BLaER1 treated with 17β-estradiol and CSF1 and Interleukin-3, amounts not matched to agents 10 nM and 100 nM (cell line): ENCODE measurements at regions not wholly inside any gene's neighbourhood (a gene's known extent, or its start where the extent isn't known, plus 50 kb on each side); places are given as distances from the start of the nearest gene placed in this dataset.

Source experiments
- H3K27ac ChIP-seq, 11 experiments: shearing (Covaris generic); formaldehyde crosslinking; 2 replicates each; pipeline ENCODE4 v1.8.1; 2022
- H3K27me3 ChIP-seq, 11 experiments: shearing (Covaris generic); formaldehyde crosslinking; 2 replicates each; pipeline ENCODE4 v1.8.1; 2022
- H3K36me3 ChIP-seq, 11 experiments: shearing (Covaris generic); formaldehyde crosslinking; 2 replicates each; pipeline ENCODE4 v1.8.1; 2022
- H3K4me1 ChIP-seq, 10 experiments: shearing (Covaris generic); formaldehyde crosslinking; 2 replicates each; pipeline ENCODE4 v1.8.1; 2022
- H3K4me2 ChIP-seq, 11 experiments: shearing (Covaris generic); formaldehyde crosslinking; 2 replicates each; pipeline ENCODE4 v1.8.1; 2022
- H3K4me3 ChIP-seq, 10 experiments: shearing (Covaris generic); formaldehyde crosslinking; 2 replicates each; pipeline ENCODE4 v1.8.1; 2022
- H3K9ac ChIP-seq, 11 experiments: shearing (Covaris generic); formaldehyde crosslinking; 2 replicates each; pipeline ENCODE4 v1.8.1; 2022
- H3K9me3 ChIP-seq, 11 experiments: shearing (Covaris generic); formaldehyde crosslinking; replicated peaks in 1 of 11; 2 replicates each; pipeline ENCODE4 v1.8.1; 2022
- H4K20me1 ChIP-seq, 11 experiments: shearing (Covaris generic); formaldehyde crosslinking; 2 replicates each; pipeline ENCODE4 v1.8.1; 2022
- Cebpa-rat ChIP-seq, 11 experiments: shearing (Covaris generic); IDR thresholded peaks; 2 replicates each; pipeline ENCODE4 v1.8.1; 2022

DNA sequence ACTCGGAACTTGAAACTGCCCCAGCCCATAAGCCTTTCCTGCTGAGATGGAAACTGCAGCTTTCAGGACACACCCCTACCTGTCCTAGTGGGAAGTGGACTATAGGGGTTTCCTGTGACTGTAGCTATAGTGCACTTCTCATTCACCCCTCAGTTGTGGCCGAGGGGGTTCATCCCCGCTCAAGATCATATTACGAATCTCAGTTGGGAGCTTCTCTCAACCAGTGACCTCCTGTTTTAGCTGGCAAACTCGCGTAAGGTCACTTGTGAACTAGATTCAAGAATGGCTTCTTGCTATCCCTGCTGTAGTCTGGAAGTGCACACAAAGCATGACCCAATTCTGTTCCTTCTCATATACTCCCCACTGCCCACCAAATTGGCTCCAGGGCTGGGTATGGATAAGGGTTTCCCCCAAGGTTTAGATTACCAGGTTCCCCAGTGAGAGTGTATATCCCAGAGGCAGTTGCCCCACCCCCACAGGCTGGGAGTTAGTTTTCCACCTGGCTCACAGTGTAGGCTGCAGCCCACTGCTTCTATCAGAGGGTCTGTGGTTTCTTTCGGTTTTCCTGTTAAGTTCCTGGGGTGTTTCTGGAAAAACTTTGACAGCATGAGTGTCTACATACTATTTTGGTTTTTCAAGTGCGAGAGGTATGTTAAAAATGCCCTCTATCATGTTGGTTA is 812.9 kb downstream of the JRKL start:
- no peak for TF ChIP-seq Cebpa-rat (IDR thresholded peaks at IDR 0.05)
- Histone ChIP-seq H3K4me3 (no peak overlapping the region), H4K20me1 (no peaks in the 10 kb centered on the region)

GRCh38 chr11:97218011-97218410 is 828.2 kb downstream of the JRKL start:
- no peak overlapping the region for H3K4me2 ChIP-seq
- no peak for TF ChIP-seq Cebpa-rat (IDR thresholded peaks at IDR 0.05)

More for the DNA sequence above, 812.9 kb downstream of the JRKL start:
- no peaks in the 10 kb centered on the region for H3K36me3 ChIP-seq
- H3K9ac ChIP-seq = no peak overlapping the region
- peaks cover 0 to 3% (median 0%) of the 10 kb centered on the region in 10 experiments; a peak in 2 of 20 replicates for H3K4me1 ChIP-seq
- H3K9me3 ChIP-seq = no peaks in the 10 kb centered on the region
- no peak overlapping the region for H3K4me2 ChIP-seq
- H3K27ac ChIP-seq = no peak overlapping the region
- no peaks in the 10 kb centered on the region for H3K27me3 ChIP-seq

DNA sequence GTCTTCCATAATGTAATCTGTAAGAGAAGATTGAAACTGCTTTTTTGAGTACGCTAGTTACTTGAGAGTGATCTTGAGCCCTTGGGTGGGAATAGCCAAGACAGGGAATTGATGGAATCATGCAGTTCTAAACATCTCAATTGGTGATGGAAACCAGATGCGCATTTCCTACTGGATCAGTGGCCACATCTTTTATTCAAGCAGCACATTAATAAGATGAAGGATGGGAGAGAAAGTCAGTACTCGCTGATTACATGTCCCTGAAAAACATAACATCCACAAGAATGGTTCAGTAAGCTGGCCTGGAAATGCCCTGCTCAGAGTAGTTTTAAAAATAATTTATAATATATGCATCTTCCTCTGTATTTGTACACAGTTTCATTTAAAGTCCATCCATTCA is 833.8 kb downstream of the JRKL start:
- TF ChIP-seq Cebpa-rat (IDR thresholded peaks at IDR 0.05) = no peak
- Histone ChIP-seq H3K27ac (no peak overlapping the region), H3K4me2 (no peak overlapping the region), H3K4me1 (no peaks in the 10 kb centered on the region), H3K27me3 (no peaks in the 10 kb centered on the region), H3K4me3 (no peak overlapping the region), H4K20me1 (no peaks in the 10 kb centered on the region), H3K9me3 (no peaks in the 10 kb centered on the region), H3K9ac (no peak overlapping the region), H3K36me3 (no peaks in the 10 kb centered on the region)

More at GRCh38 chr11:97218011-97218410, 828.2 kb downstream of the JRKL start:
- H3K9ac ChIP-seq = no peak overlapping the region
- H3K27ac ChIP-seq = no peak overlapping the region
- no peak overlapping the region for H3K4me3 ChIP-seq
- H3K36me3 ChIP-seq = no peaks in the 10 kb centered on the region
- no peaks in the 10 kb centered on the region for H3K4me1 ChIP-seq
- no peaks in the 10 kb centered on the region for H4K20me1 ChIP-seq
- no peaks in the 10 kb centered on the region for H3K27me3 ChIP-seq
- H3K9me3 ChIP-seq = no peaks in the 10 kb centered on the region

- H3K4me3 ChIP-seq = no peak overlapping the region
- no peak overlapping the region for H3K27ac ChIP-seq
- no peaks in the 10 kb centered on the region for H3K36me3 ChIP-seq
- H3K4me1 ChIP-seq = no peaks in the 10 kb centered on the region
- H3K9me3 ChIP-seq = no peaks in the 10 kb centered on the region
- TF ChIP-seq Cebpa-rat (IDR thresholded peaks at IDR 0.05) = no peak
- no peaks in the 10 kb centered on the region for H3K27me3 ChIP-seq
- no peaks in the 10 kb centered on the region for H4K20me1 ChIP-seq
- no peak overlapping the region for H3K4me2 ChIP-seq
- no peak overlapping the region for H3K9ac ChIP-seq
Measured at GRCh38 chr11:97224396-97224795, 834.6 kb downstream of the JRKL start.

DNA sequence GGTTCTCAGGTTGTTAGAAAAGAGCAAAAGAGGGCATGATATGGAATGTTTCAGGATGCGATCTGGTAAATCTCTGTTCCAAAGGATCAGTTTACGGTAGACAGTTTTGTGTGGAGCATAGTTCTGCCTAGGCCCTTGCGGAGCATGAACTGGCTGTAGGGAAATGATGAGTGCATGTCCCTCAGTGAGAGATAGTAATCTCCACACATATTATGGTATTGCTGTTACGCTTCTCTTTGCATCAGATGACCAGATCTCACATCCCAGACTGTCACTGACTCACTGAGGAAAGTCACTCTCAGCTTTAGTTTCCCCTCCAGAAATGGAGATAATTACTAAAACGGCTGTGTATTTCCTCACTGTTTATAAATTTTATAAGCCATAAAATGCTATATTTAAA is 836.0 kb downstream of the JRKL start:
- no peak overlapping the region for H3K4me3 ChIP-seq
- no peaks in the 10 kb centered on the region for H3K36me3 ChIP-seq
- TF ChIP-seq Cebpa-rat (IDR thresholded peaks at IDR 0.05) = no peak
- no peaks in the 10 kb centered on the region for H3K4me1 ChIP-seq
- H3K9ac ChIP-seq = no peak overlapping the region
- no peaks in the 10 kb centered on the region for H4K20me1 ChIP-seq
- H3K4me2 ChIP-seq = no peak overlapping the region
- H3K27ac ChIP-seq = no peak overlapping the region
- H3K27me3 ChIP-seq = no peaks in the 10 kb centered on the region
- H3K9me3 ChIP-seq = no peaks in the 10 kb centered on the region

DNA sequence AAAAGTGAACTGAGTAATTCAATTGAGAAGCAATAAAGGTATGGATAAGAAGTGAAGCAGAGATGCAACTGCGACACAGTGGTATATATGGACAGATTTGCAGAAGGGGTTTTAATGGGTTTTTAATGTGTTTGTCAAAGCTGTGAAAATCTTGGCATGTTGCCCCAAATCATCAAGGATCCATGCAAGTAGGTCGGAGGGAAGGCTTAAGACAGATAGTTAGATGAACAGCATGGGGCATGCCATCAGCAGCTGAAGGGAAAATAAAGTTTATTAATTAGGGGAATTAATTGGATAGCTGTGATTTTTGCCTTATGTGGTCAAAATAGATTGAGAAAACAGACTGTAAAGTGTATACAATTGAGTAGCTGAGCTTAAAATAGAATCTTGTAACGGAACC is 840.1 kb downstream of the JRKL start:
- Histone ChIP-seq H3K4me1 (no peaks in the 10 kb centered on the region), H4K20me1 (no peaks in the 10 kb centered on the region), H3K9ac (no peak overlapping the region), H3K4me2 (no peak overlapping the region), H3K27ac (no peak overlapping the region), H3K36me3 (no peaks in the 10 kb centered on the region), H3K9me3 (no peaks in the 10 kb centered on the region), H3K4me3 (no peak overlapping the region), H3K27me3 (no peaks in the 10 kb centered on the region)
- TF ChIP-seq Cebpa-rat (IDR thresholded peaks at IDR 0.05) = no peak

DNA sequence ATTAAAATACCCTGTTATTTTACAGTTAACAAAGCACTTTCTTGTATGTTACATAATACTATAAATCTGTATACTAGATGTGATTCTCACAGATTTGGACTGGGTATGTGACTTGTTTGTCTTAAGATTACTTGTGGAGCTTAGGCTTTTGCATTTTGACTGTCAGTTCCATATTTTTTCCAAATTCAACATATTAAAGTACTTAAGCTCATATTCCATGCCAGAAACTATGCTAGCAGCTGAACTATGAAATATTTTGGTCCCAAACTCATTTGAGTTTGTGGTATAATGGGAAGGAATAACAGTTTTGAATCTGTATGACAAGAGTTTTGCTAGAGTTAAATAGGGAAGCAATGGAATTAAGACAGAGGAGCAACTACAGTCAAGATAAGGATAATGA is 841.4 kb downstream of the JRKL start:
- no peak overlapping the region for H3K27ac ChIP-seq
- no peaks in the 10 kb centered on the region for H3K4me1 ChIP-seq
- no peak overlapping the region for H3K4me2 ChIP-seq
- H3K36me3 ChIP-seq = no peaks in the 10 kb centered on the region
- H3K4me3 ChIP-seq = no peak overlapping the region
- no peak overlapping the region for H3K9ac ChIP-seq
- TF ChIP-seq Cebpa-rat (IDR thresholded peaks at IDR 0.05) = no peak
- no peaks in the 10 kb centered on the region for H3K9me3 ChIP-seq
- H3K27me3 ChIP-seq = no peaks in the 10 kb centered on the region
- H4K20me1 ChIP-seq = no peaks in the 10 kb centered on the region

GRCh38 chr11:97234016-97234415 is 844.2 kb downstream of the JRKL start:
- no peaks in the 10 kb centered on the region for H3K4me1 ChIP-seq
- no peak for TF ChIP-seq Cebpa-rat (IDR thresholded peaks at IDR 0.05)
- H3K27me3 ChIP-seq = no peaks in the 10 kb centered on the region
- no peak overlapping the region for H3K9ac ChIP-seq
- H3K36me3 ChIP-seq = no peaks in the 10 kb centered on the region
- no peak overlapping the region for H3K4me2 ChIP-seq
- H4K20me1 ChIP-seq = no peaks in the 10 kb centered on the region
- no peak overlapping the region for H3K4me3 ChIP-seq
- no peaks in the 10 kb centered on the region for H3K9me3 ChIP-seq
- H3K27ac ChIP-seq = no peak overlapping the region

- no peaks in the 10 kb centered on the region for H3K27me3 ChIP-seq
- H3K9me3 ChIP-seq = no peaks in the 10 kb centered on the region
- no peak overlapping the region for H3K4me2 ChIP-seq
- no peaks in the 10 kb centered on the region for H3K4me1 ChIP-seq
- no peaks in the 10 kb centered on the region for H3K36me3 ChIP-seq
- no peak overlapping the region for H3K27ac ChIP-seq
- no peaks in the 10 kb centered on the region for H4K20me1 ChIP-seq
- H3K4me3 ChIP-seq = no peak overlapping the region
- TF ChIP-seq Cebpa-rat (IDR thresholded peaks at IDR 0.05) = no peak
- H3K9ac ChIP-seq = no peak overlapping the region
Measured at GRCh38 chr11:97237151-97237550, 847.3 kb downstream of the JRKL start.

GRCh38 chr11:97247601-97248000 is 857.8 kb downstream of the JRKL start:
- Histone ChIP-seq H4K20me1 (no peaks in the 10 kb centered on the region), H3K4me3 (no peak overlapping the region), H3K9ac (no peak overlapping the region), H3K36me3 (no peaks in the 10 kb centered on the region), H3K27me3 (no peaks in the 10 kb centered on the region), H3K9me3 (no peaks in the 10 kb centered on the region), H3K4me2 (no peak overlapping the region), H3K4me1 (no peaks in the 10 kb centered on the region), H3K27ac (no peak overlapping the region)
- no peak for TF ChIP-seq Cebpa-rat (IDR thresholded peaks at IDR 0.05)
